CD14-positive monocyte (primary cell): ENCODE measurements at regions not wholly inside any gene's neighbourhood (a gene's known extent, or its start where the extent isn't known, plus 50 kb on each side); places are given as distances from the start of the nearest gene placed in this dataset.

Source experiments
- DNase-seq, 3 donors: peaks; one replicate each; pipeline ENCODE4 v3.0.0-alpha.2; 2011 to 2022
- H2AFZ ChIP-seq: 2 replicates; pipeline ENCODE4 v1.6.0; 2012; ENCODE audit warnings: mild to moderate bottlenecking, low read depth, low read length, inconsistent platforms; ENCODE audit not compliant: insufficient read depth, poor library complexity, severe bottlenecking
- H3K27ac ChIP-seq, 2 donors: 1 replicate in 1 of 2; 2 replicates in 1 of 2; pipeline ENCODE4 v1.5.1; 2012 to 2013; ENCODE audit warnings: low read length in 2 of 2, control low read depth in 1 of 2, inconsistent platforms in 1 of 2, low read depth in 1 of 2, mild to moderate bottlenecking in 1 of 2
- H3K27me3 ChIP-seq, 2 donors: one replicate each; pipeline versions ENCODE4 v1.6.0 to v1.6.1; 2011 to 2013; ENCODE audit warnings: low read length in 2 of 2; ENCODE audit not compliant: control insufficient read depth in 2 of 2, insufficient read depth in 2 of 2
- H3K36me3 ChIP-seq, 2 donors: replicated peaks in 1 of 2; 1 replicate in 1 of 2; 2 replicates in 1 of 2; pipeline versions ENCODE4 v1.5.1 to v1.6.1; 2012 to 2013; ENCODE audit warnings: low read length in 2 of 2, control low read depth in 1 of 2, inconsistent platforms in 1 of 2, mild to moderate bottlenecking in 1 of 2; ENCODE audit not compliant: insufficient read depth in 2 of 2, control insufficient read depth in 1 of 2
- H3K4me1 ChIP-seq, 2 donors: 1 replicate in 1 of 2; 2 replicates in 1 of 2; pipeline versions ENCODE4 v1.5.1 to v1.6.1; 2012 to 2013; ENCODE audit warnings: low read length in 2 of 2, control low read depth in 1 of 2, inconsistent platforms in 1 of 2, mild to moderate bottlenecking in 1 of 2, moderate library complexity in 1 of 2; ENCODE audit not compliant: insufficient read depth in 2 of 2, control insufficient read depth in 1 of 2
- H3K4me2 ChIP-seq: replicated peaks from 2 replicates; pipeline ENCODE3; 2012; ENCODE audit warnings: low read length, moderate library complexity, mild to moderate bottlenecking; ENCODE audit not compliant: poor library complexity, severe bottlenecking; ENCODE audit errors: extremely low read depth
- H3K4me3 ChIP-seq, 3 experiments: fragments of 200-600 bp in 1 of 3; sonication (generic) in 1 of 3; replicated peaks in 1 of 3; 1 replicate in 2 of 3; 2 replicates in 1 of 3; pipeline ENCODE4 v1.5.1; 2011 to 2013; ENCODE audit warnings: low read length in 3 of 3, mild to moderate bottlenecking in 3 of 3, control low read depth in 2 of 3, low read depth in 2 of 3, inconsistent platforms in 1 of 3, moderate library complexity in 1 of 3
- H3K79me2 ChIP-seq: 2 replicates; pipeline ENCODE4 v1.6.0; 2012; ENCODE audit warnings: mild to moderate bottlenecking, control low read depth, inconsistent platforms, low read length, moderate library complexity; ENCODE audit not compliant: insufficient read depth
- H3K9ac ChIP-seq: 2 replicates; pipeline ENCODE4 v1.6.0; 2017; ENCODE audit warnings: low read length, mild to moderate bottlenecking; ENCODE audit not compliant: insufficient read depth, poor library complexity, severe bottlenecking
- H3K9me3 ChIP-seq, 2 donors: replicated peaks in 1 of 2; 1 replicate in 1 of 2; 2 replicates in 1 of 2; pipeline versions ENCODE4 v1.5.1 to v1.6.1; 2012 to 2013; ENCODE audit warnings: low read length in 2 of 2, control low read depth in 1 of 2; ENCODE audit not compliant: control insufficient read depth in 1 of 2, insufficient read depth in 1 of 2
- H4K20me1 ChIP-seq: 2 replicates; pipeline ENCODE4 v1.6.0; 2012; ENCODE audit warnings: mild to moderate bottlenecking, low read length, control low read depth, moderate library complexity; ENCODE audit not compliant: insufficient read depth
- H3K27ac Mint-ChIP-seq, 7 donors: one replicate each; pipeline ENCODE4 v1.8.0; 2020; ENCODE audit warnings: mild to moderate bottlenecking in 7 of 7, mixed read lengths in 7 of 7, moderate library complexity in 6 of 7, inconsistent platforms in 2 of 7
- H3K27me3 Mint-ChIP-seq, 3 donors: one replicate each; pipeline ENCODE4 v1.8.0; 2021 to 2022; ENCODE audit warnings: low read depth in 3 of 3, mild to moderate bottlenecking in 3 of 3, mixed read lengths in 3 of 3, moderate library complexity in 3 of 3, inconsistent platforms in 1 of 3
- H3K36me3 Mint-ChIP-seq, 2 donors: one replicate each; pipeline ENCODE4 v1.8.0; 2020; ENCODE audit warnings: mixed read lengths in 2 of 2, inconsistent platforms in 1 of 2, mild to moderate bottlenecking in 1 of 2
- H3K4me1 Mint-ChIP-seq: one replicate; pipeline ENCODE4 v1.8.0; 2020; ENCODE audit warnings: mild to moderate bottlenecking, mixed read lengths
- H3K4me3 Mint-ChIP-seq, 2 donors: one replicate each; pipeline ENCODE4 v1.8.0; 2020; ENCODE audit warnings: mild to moderate bottlenecking in 2 of 2, mixed read lengths in 2 of 2, moderate library complexity in 1 of 2
- H3K9me3 Mint-ChIP-seq, 7 donors: one replicate each; pipeline ENCODE4 v1.8.0; 2020 to 2022; ENCODE audit warnings: mixed read lengths in 7 of 7, mild to moderate bottlenecking in 6 of 7, moderate library complexity in 6 of 7, inconsistent platforms in 2 of 7
- whole genome bisulfite sequencing: methylation state at CpG from one replicate; pipeline ENCODE4 v1.1.5; 2013; ENCODE audit warnings: missing lambda C conversion rate; ENCODE audit not compliant: insufficient coverage; 5-methylcytosine and 5-hydroxymethylcytosine counted together
- intact Hi-C, 2 donors: fragments of 100-400 bp; cut with micrococcal nuclease; formaldehyde crosslinking; loops; one replicate each; pipeline versions ENCODE4 v1.15.0 to v1.15.1; 2023
- TF ChIP-seq, protein P1 (sequence below): fragments of 200-600 bp; IDR thresholded peaks from one replicate; pipeline ENCODE4 v1.8.0; 2022; ENCODE audit warnings: antibody characterized with exemption, mild to moderate bottlenecking

DNA sequence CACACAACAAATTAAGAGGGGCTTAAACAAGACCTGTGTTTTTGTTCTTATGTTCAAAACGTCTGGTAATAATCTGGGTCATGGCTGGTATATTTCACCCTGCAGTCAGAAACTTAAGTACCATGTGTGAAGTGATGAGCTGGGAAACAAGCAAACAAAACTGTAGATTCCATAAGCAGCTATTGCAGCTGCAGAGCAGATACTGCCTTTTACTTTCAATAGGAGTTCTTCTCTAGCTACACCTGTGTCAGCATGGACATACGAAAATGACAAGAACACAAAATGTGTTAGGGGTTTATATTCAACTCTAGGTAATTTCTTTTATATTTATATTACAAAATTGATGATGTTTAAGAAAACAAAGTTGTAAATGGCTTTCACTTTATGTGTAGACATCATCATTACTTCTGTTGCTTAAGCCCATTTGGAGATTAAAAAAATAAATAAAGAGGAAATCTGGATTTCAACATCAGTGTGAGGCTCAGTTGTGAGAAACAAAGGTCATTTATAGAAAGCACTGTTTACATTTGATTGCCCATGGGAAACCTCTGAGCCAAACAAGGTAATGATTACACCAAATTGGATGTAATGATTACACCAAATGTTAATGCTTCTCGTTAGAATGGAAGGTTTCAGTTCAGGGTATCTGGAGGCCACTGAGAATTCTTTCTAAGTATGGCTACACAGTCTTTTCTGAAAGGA lies 451.0 kb upstream of the SLC10A2 start:
- no peaks in the 10 kb centered on the region for H3K36me3 Mint-ChIP-seq
- Histone ChIP-seq H3K4me1 (no peaks in the 10 kb centered on the region), H4K20me1 (no peaks in the 10 kb centered on the region), H3K27me3 (no peaks in the 10 kb centered on the region), H2AFZ (no peak overlapping the region), H3K4me2 (no peak overlapping the region), H3K4me3 (no peak overlapping the region), H3K9ac (no peak overlapping the region), H3K9me3 (no peaks in the 10 kb centered on the region), H3K79me2 (no peaks in the 10 kb centered on the region), H3K36me3 (no peaks in the 10 kb centered on the region), H3K27ac (no peak overlapping the region)
- no peaks in the 10 kb centered on the region for H3K27me3 Mint-ChIP-seq
- H3K27ac Mint-ChIP-seq: no peak overlapping the region
- intact Hi-C loops: no loop called here
- no peaks in the 10 kb centered on the region for H3K4me1 Mint-ChIP-seq
- H3K9me3 Mint-ChIP-seq: peaks cover 0 to 1% (median 0%) of the 10 kb centered on the region in 7 donors
- DNase-seq: no peak
- TF ChIP-seq, protein P1, sequence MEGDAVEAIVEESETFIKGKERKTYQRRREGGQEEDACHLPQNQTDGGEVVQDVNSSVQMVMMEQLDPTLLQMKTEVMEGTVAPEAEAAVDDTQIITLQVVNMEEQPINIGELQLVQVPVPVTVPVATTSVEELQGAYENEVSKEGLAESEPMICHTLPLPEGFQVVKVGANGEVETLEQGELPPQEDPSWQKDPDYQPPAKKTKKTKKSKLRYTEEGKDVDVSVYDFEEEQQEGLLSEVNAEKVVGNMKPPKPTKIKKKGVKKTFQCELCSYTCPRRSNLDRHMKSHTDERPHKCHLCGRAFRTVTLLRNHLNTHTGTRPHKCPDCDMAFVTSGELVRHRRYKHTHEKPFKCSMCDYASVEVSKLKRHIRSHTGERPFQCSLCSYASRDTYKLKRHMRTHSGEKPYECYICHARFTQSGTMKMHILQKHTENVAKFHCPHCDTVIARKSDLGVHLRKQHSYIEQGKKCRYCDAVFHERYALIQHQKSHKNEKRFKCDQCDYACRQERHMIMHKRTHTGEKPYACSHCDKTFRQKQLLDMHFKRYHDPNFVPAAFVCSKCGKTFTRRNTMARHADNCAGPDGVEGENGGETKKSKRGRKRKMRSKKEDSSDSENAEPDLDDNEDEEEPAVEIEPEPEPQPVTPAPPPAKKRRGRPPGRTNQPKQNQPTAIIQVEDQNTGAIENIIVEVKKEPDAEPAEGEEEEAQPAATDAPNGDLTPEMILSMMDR: no peak
- no peak overlapping the region for H3K4me3 Mint-ChIP-seq
- WGBS: no CpG with 5 or more reads among the region's 3 CpGs

DNA sequence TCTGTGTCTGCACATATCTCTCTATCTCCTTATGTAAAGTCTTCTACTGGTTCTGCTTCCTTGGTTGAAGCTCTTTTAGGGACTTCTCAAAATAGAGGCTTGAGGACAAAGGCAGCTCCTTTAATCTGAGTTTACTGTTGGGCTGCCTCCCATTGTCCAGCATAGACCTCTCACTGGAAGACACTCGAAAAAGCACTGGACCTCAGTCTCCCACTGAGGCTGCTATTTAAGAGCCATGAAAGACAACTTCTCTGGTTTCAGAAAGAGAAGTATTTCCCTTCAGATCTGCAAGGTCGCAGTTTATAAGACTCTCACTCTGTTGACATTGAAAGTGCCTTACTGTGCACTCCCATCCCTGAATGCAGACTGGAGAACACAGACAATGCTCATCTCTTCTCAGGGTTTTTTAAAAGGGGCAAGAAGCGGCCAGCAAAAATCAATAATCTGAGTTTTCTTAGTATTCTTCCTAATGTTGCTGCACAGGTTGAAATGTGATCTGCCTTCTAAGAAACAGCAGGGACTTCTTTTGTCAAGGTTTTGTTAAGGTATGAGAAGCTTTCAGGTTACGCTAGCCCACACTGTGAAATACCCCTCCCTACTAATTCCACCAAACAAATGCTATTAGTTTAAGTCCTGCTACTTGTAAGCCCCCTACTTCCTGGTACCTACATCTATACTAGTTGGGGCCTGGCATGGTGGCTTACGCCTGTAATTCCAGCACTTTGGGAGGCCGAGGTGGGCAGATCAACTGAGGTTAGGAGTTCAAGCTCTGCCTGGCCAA lies 450.0 kb upstream of the SLC10A2 start:
- no peaks in the 10 kb centered on the region for H3K36me3 Mint-ChIP-seq
- Histone ChIP-seq H3K27me3 (no peaks in the 10 kb centered on the region), H3K79me2 (no peaks in the 10 kb centered on the region), H3K27ac (no peak overlapping the region), H3K9ac (no peak overlapping the region), H3K4me2 (no peak overlapping the region), H2AFZ (no peak overlapping the region), H3K9me3 (no peaks in the 10 kb centered on the region), H3K4me1 (no peaks in the 10 kb centered on the region), H3K36me3 (no peaks in the 10 kb centered on the region), H3K4me3 (no peak overlapping the region), H4K20me1 (no peaks in the 10 kb centered on the region)
- no peaks in the 10 kb centered on the region for H3K4me1 Mint-ChIP-seq
- TF ChIP-seq, protein P1: no peak
- no peak overlapping the region for H3K27ac Mint-ChIP-seq
- no peaks in the 10 kb centered on the region for H3K27me3 Mint-ChIP-seq
- intact Hi-C loops: no loop called here
- H3K9me3 Mint-ChIP-seq: peaks cover 0 to 4% (median 0%) of the 10 kb centered on the region in 7 donors
- 87% methylated on average over 4 of the region's 6 CpGs for WGBS
- no peak for DNase-seq
- no peak overlapping the region for H3K4me3 Mint-ChIP-seq
